ENCODE measurements at regions not wholly inside any gene's neighbourhood (a gene's known extent, or its start where the extent isn't known, plus 50 kb on each side); places are given as distances from the start of the nearest gene placed in this dataset.

DNA sequence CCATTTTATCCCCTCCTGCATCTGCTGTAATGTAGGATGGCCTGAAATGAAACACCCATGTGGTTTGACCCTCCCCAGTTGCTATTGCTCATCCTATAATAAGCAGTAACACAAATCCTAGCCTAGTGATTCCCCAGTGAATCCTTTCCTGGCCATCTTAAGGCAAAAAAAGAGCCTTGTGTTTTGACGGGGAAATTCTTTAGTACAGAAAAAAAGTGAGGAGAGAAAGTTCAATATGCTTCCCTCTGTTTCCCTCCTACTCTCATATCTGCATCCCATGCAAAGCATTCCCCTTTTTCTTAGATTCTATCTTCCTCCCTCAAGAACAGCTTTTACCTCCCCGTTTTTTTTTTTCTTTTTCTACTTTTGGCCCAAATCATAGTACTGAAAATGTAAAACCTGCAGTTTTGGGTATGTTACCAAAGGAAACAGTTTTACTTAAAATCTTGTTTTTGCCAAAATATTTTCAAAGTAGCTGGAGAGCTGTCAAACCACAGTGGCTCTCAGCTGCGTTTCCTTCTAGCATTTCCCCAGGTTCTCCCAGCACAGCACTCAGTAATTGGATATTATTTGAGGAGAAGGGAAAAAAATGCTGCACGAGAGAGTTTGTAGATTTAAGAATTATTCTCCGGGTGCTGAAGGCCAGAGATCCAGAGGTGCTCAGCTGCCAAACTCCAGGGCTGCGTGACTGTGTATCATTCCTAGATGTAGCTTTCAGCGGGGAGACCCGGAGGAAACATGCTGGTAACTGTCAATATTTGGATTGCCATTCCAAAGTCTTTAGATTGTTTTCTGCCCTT is 321.4 kb downstream of the NPR3 start:
- Histone ChIP-seq H3K36me3 (ENCODE audit: control insufficient read depth in 2 of 2, extremely low read depth in 1 of 2, insufficient read depth in 2 of 2, low read length in 2 of 2) (no peaks in the 10 kb centered on the region), H3K4me1 (ENCODE audit: control insufficient read depth, extremely low read depth, insufficient read depth, low read length) (no peaks in the 10 kb centered on the region), H3K27me3 (ENCODE audit: control insufficient read depth in 2 of 2, insufficient read depth in 2 of 2, low read length in 2 of 2) (peaks cover 0 to 5% of the 10 kb centered on the region in 2 experiments), H3K9ac (replicated peaks; ENCODE audit: extremely low read depth, insufficient read depth, low read length) (no peak overlapping the region), H3K79me2 (ENCODE audit: control insufficient read depth, insufficient read depth, low read length) (no peaks in the 10 kb centered on the region), H4K20me1 (replicated peaks; ENCODE audit: control insufficient read depth, extremely low read depth, insufficient read depth, low read length) (no peaks in the 10 kb centered on the region), H3K27ac (ENCODE audit: insufficient read depth, low read depth, low read length) (no peak overlapping the region), H3K9me1 (replicated peaks; ENCODE audit: control insufficient read depth, extremely low read depth, insufficient read depth, low read length) (no peaks in the 10 kb centered on the region), H3K4me3 (replicated peaks in 1 of 3; ENCODE audit: insufficient read depth in 1 of 3, low read depth in 1 of 3, low read length in 3 of 3) (no peak overlapping the region), H3K4me2 (ENCODE audit: insufficient read depth, low read length) (no peak overlapping the region), H3K9me3 (replicated peaks; ENCODE audit: control insufficient read depth, insufficient read depth, low read length) (no peaks in the 10 kb centered on the region), H2AFZ (ENCODE audit: low read depth, low read length) (no peak overlapping the region)
- BruUV-seq (replicated peaks): no TSS peak
- intact Hi-C loops (cut with micrococcal nuclease) (no loop called here), dilution Hi-C loops (cut with MboI; ENCODE audit: extremely low pct_ligation_motif_present, low sequenced_read_pairs) (no loop called here)
- no peak for TF ChIP-seq GATA2 (IDR thresholded peaks at IDR 0.05; ENCODE audit: insufficient read depth, insufficient read length, low read depth, low read length)
- no peak for TF ChIP-seq CTCF (IDR thresholded peaks at IDR 0.05; ENCODE audit: extremely low read depth in 1 of 2, insufficient read depth in 1 of 2, low read depth in 1 of 2, low read length in 2 of 2)
- CTCF ChIA-PET: no interaction called here
- FAIRE-seq (no peak), DNase-seq (ENCODE audit: low read depth, low spot score) (no peak)
- POLR2A ChIA-PET: no interaction called here

DNA sequence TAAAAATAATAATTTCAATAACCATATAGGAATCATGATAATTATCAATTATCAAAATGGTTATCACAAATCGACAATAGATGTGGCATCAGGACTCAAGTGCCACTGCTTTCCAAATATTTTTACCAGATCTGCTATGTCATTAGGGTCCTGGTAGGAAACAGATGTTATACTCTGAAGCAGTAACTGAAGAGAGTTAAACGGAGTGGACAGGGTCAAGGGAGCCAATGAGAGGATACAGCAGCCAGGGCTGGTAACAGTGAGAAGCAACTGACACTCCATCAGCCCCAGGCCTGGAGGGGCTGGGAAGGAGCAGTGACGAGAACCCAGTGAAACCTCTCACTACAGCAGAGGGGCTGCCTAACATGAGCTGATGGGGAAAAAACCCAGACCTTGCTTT is 322.4 kb downstream of the NPR3 start:
- DNase-seq (ENCODE audit: low read depth, low spot score): no peak
- H3K36me3 ChIP-seq (ENCODE audit: control insufficient read depth in 2 of 2, extremely low read depth in 1 of 2, insufficient read depth in 2 of 2, low read length in 2 of 2): no peaks in the 10 kb centered on the region
- no peak overlapping the region for H3K4me2 ChIP-seq (ENCODE audit: insufficient read depth, low read length)
- H3K79me2 ChIP-seq (ENCODE audit: control insufficient read depth, insufficient read depth, low read length): no peaks in the 10 kb centered on the region
- no peaks in the 10 kb centered on the region for H3K9me3 ChIP-seq (replicated peaks; ENCODE audit: control insufficient read depth, insufficient read depth, low read length)
- no peaks in the 10 kb centered on the region for H3K9me1 ChIP-seq (replicated peaks; ENCODE audit: control insufficient read depth, extremely low read depth, insufficient read depth, low read length)
- no peak overlapping the region for H3K9ac ChIP-seq (replicated peaks; ENCODE audit: extremely low read depth, insufficient read depth, low read length)
- dilution Hi-C loops (cut with MboI; ENCODE audit: extremely low pct_ligation_motif_present, low sequenced_read_pairs) (no loop called here), intact Hi-C loops (cut with micrococcal nuclease) (no loop called here)
- CTCF ChIA-PET: no interaction called here
- H4K20me1 ChIP-seq (replicated peaks; ENCODE audit: control insufficient read depth, extremely low read depth, insufficient read depth, low read length): no peaks in the 10 kb centered on the region
- H2AFZ ChIP-seq (ENCODE audit: low read depth, low read length): no peak overlapping the region
- no peaks in the 10 kb centered on the region for H3K4me1 ChIP-seq (ENCODE audit: control insufficient read depth, extremely low read depth, insufficient read depth, low read length)
- BruUV-seq (replicated peaks): no TSS peak
- peaks cover 0 to 5% of the 10 kb centered on the region in 2 experiments for H3K27me3 ChIP-seq (ENCODE audit: control insufficient read depth in 2 of 2, insufficient read depth in 2 of 2, low read length in 2 of 2)
- FAIRE-seq: no peak
- POLR2A ChIA-PET: no interaction called here
- no peak overlapping the region for H3K4me3 ChIP-seq (replicated peaks in 1 of 3; ENCODE audit: insufficient read depth in 1 of 3, low read depth in 1 of 3, low read length in 3 of 3)
- no peak overlapping the region for H3K27ac ChIP-seq (ENCODE audit: insufficient read depth, low read depth, low read length)
- TF ChIP-seq POLR2AphosphoS5 (IDR thresholded peaks at IDR 0.05; ENCODE audit: insufficient read depth, low read depth, low read length) (no peak), CTCF (IDR thresholded peaks at IDR 0.05; ENCODE audit: extremely low read depth in 1 of 2, insufficient read depth in 1 of 2, low read depth in 1 of 2, low read length in 2 of 2) (no peak), POLR2A (IDR thresholded peaks at IDR 0.05; ENCODE audit: low read depth, low read length) (no peak), MYC (IDR thresholded peaks at IDR 0.05; ENCODE audit: low read depth, low read length) (no peak), FOS (IDR thresholded peaks at IDR 0.05; ENCODE audit: borderline replicate concordance, insufficient read depth, low read length) (no peak), GATA2 (IDR thresholded peaks at IDR 0.05; ENCODE audit: insufficient read depth, insufficient read length, low read depth, low read length) (no peak), JUN (IDR thresholded peaks at IDR 0.05; ENCODE audit: borderline replicate concordance, insufficient read depth, insufficient read length, low read depth) (no peak), EZH2 (IDR thresholded peaks at IDR 0.05; ENCODE audit: borderline replicate concordance, low read depth, low read length, severe bottlenecking) (no peak)
- TF ChIP-seq, protein P1, sequence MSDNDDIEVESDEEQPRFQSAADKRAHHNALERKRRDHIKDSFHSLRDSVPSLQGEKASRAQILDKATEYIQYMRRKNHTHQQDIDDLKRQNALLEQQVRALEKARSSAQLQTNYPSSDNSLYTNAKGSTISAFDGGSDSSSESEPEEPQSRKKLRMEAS (IDR thresholded peaks at IDR 0.05; ENCODE audit: insufficient read depth, insufficient read length): no peak

All from endothelial cell of umbilical vein (primary cell).